Memory B cell (primary cell): ENCODE measurements at regions not wholly inside any gene's neighbourhood (a gene's known extent, or its start where the extent isn't known, plus 50 kb on each side); places are given as distances from the start of the nearest gene placed in this dataset.

ENCODE experiments used
- ATAC-seq: fragments of 150-1000 bp; cut with Tn5 transposase; 2 replicates; pipeline ENCODE4 v1.10.0; 2021; ENCODE audit warnings: low read depth, mild to moderate bottlenecking, moderate library complexity
- DNase-seq, 2 donors: peaks; one replicate each; pipeline ENCODE4 v3.0.0; 2022; ENCODE audit warnings: low spot score in 2 of 2
- H3K27ac Mint-ChIP-seq: one replicate; pipeline ENCODE4 v1.8.0; 2022; ENCODE audit warnings: mild to moderate bottlenecking, moderate library complexity, mixed read lengths
- H3K27me3 Mint-ChIP-seq: one replicate; pipeline ENCODE4 v1.8.0; 2022; ENCODE audit warnings: mixed read lengths
- H3K36me3 Mint-ChIP-seq: one replicate; pipeline ENCODE4 v1.8.0; 2022; ENCODE audit warnings: mild to moderate bottlenecking, mixed read lengths
- H3K4me1 Mint-ChIP-seq: one replicate; pipeline ENCODE4 v1.8.0; 2022; ENCODE audit warnings: mixed read lengths
- H3K4me3 Mint-ChIP-seq: one replicate; pipeline ENCODE4 v1.8.0; 2022; ENCODE audit warnings: mild to moderate bottlenecking, moderate library complexity, mixed read lengths
- H3K9me3 Mint-ChIP-seq: one replicate; pipeline ENCODE4 v1.8.0; 2022; ENCODE audit warnings: mixed read lengths

GRCh38 chr4:32798471-32799159 lies 2078.4 kb downstream of the PCDH7 start:
- Mint-ChIP-seq H3K27ac (no peak overlapping the region), H3K36me3 (no peaks in the 10 kb centered on the region), H3K4me1 (no peaks in the 10 kb centered on the region), H3K27me3 (no peaks in the 10 kb centered on the region), H3K4me3 (no peak overlapping the region), H3K9me3 (no peaks in the 10 kb centered on the region)
- no peak for ATAC-seq
- DNase-seq: no peak

GRCh38 chr4:32824336-32824735 lies 2104.2 kb downstream of the PCDH7 start:
- Mint-ChIP-seq H3K27ac (no peak overlapping the region), H3K27me3 (no peaks in the 10 kb centered on the region), H3K9me3 (peaks cover 5% of the 10 kb centered on the region), H3K4me1 (no peaks in the 10 kb centered on the region), H3K36me3 (no peaks in the 10 kb centered on the region), H3K4me3 (no peak overlapping the region)
- ATAC-seq (no peak), DNase-seq (no peak)

GRCh38 chr4:32826169-32826568 lies 2106.0 kb downstream of the PCDH7 start:
- no peaks in the 10 kb centered on the region for H3K27me3 Mint-ChIP-seq
- no peaks in the 10 kb centered on the region for H3K4me1 Mint-ChIP-seq
- H3K27ac Mint-ChIP-seq: no peak overlapping the region
- DNase-seq (no peak), ATAC-seq (no peak)
- H3K36me3 Mint-ChIP-seq: no peaks in the 10 kb centered on the region
- no peak overlapping the region for H3K4me3 Mint-ChIP-seq
- H3K9me3 Mint-ChIP-seq: peaks cover 1% of the 10 kb centered on the region

- Mint-ChIP-seq H3K27ac (no peak overlapping the region), H3K4me3 (no peak overlapping the region), H3K36me3 (no peaks in the 10 kb centered on the region), H3K27me3 (no peaks in the 10 kb centered on the region), H3K9me3 (no peaks in the 10 kb centered on the region), H3K4me1 (no peaks in the 10 kb centered on the region)
- DNase-seq: no peak
- ATAC-seq: no peak
These were observed 2110.0 kb downstream of the PCDH7 start for GRCh38 chr4:32830160-32830559.

- no peak overlapping the region for H3K27ac Mint-ChIP-seq
- DNase-seq (no peak), ATAC-seq (no peak)
- H3K36me3 Mint-ChIP-seq: no peaks in the 10 kb centered on the region
- no peaks in the 10 kb centered on the region for H3K9me3 Mint-ChIP-seq
- H3K4me1 Mint-ChIP-seq: no peaks in the 10 kb centered on the region
- no peak overlapping the region for H3K4me3 Mint-ChIP-seq
- H3K27me3 Mint-ChIP-seq: no peaks in the 10 kb centered on the region
These were observed 2110.9 kb downstream of the PCDH7 start for GRCh38 chr4:32831104-32831503.

- Mint-ChIP-seq H3K27me3 (no peaks in the 10 kb centered on the region), H3K4me1 (no peaks in the 10 kb centered on the region), H3K9me3 (no peaks in the 10 kb centered on the region), H3K4me3 (no peak overlapping the region), H3K36me3 (no peaks in the 10 kb centered on the region), H3K27ac (no peak overlapping the region)
- DNase-seq: no peak
- ATAC-seq: no peak
These were observed 2120.5 kb downstream of the PCDH7 start for GRCh38 chr4:32840461-32841189.

GRCh38 chr4:32841217-32841616 lies 2121.0 kb downstream of the PCDH7 start:
- Mint-ChIP-seq H3K27me3 (no peaks in the 10 kb centered on the region), H3K4me1 (no peaks in the 10 kb centered on the region), H3K4me3 (no peak overlapping the region), H3K36me3 (no peaks in the 10 kb centered on the region), H3K27ac (no peak overlapping the region), H3K9me3 (no peaks in the 10 kb centered on the region)
- DNase-seq (no peak), ATAC-seq (no peak)

GRCh38 chr4:32847461-32847860 lies 2127.3 kb downstream of the PCDH7 start:
- H3K36me3 Mint-ChIP-seq: no peaks in the 10 kb centered on the region
- no peaks in the 10 kb centered on the region for H3K27me3 Mint-ChIP-seq
- DNase-seq (no peak), ATAC-seq (no peak)
- no peak overlapping the region for H3K27ac Mint-ChIP-seq
- peaks cover 1% of the 10 kb centered on the region for H3K9me3 Mint-ChIP-seq
- no peak overlapping the region for H3K4me3 Mint-ChIP-seq
- no peaks in the 10 kb centered on the region for H3K4me1 Mint-ChIP-seq

GRCh38 chr4:32855622-32856021 lies 2135.5 kb downstream of the PCDH7 start:
- no peaks in the 10 kb centered on the region for H3K27me3 Mint-ChIP-seq
- H3K9me3 Mint-ChIP-seq: peaks cover 2% of the 10 kb centered on the region
- no peak overlapping the region for H3K4me3 Mint-ChIP-seq
- ATAC-seq: no peak
- no peaks in the 10 kb centered on the region for H3K4me1 Mint-ChIP-seq
- no peaks in the 10 kb centered on the region for H3K36me3 Mint-ChIP-seq
- H3K27ac Mint-ChIP-seq: no peak overlapping the region
- no peak for DNase-seq

- Mint-ChIP-seq H3K36me3 (no peaks in the 10 kb centered on the region), H3K27ac (no peak overlapping the region), H3K9me3 (peaks cover 2% of the 10 kb centered on the region), H3K4me1 (no peaks in the 10 kb centered on the region), H3K27me3 (no peaks in the 10 kb centered on the region), H3K4me3 (no peak overlapping the region)
- ATAC-seq (no peak), DNase-seq (no peak)
These were observed 2138.2 kb downstream of the PCDH7 start for GRCh38 chr4:32858361-32858760.

GRCh38 chr4:32858971-32859370 lies 2138.8 kb downstream of the PCDH7 start:
- Mint-ChIP-seq H3K27me3 (no peaks in the 10 kb centered on the region), H3K9me3 (peaks cover 2% of the 10 kb centered on the region), H3K4me1 (no peaks in the 10 kb centered on the region), H3K27ac (no peak overlapping the region), H3K4me3 (no peak overlapping the region), H3K36me3 (no peaks in the 10 kb centered on the region)
- no peak for ATAC-seq
- no peak for DNase-seq

- H3K36me3 Mint-ChIP-seq: no peaks in the 10 kb centered on the region
- H3K4me3 Mint-ChIP-seq: no peak overlapping the region
- H3K4me1 Mint-ChIP-seq: no peaks in the 10 kb centered on the region
- ATAC-seq (no peak), DNase-seq (no peak)
- no peak overlapping the region for H3K27ac Mint-ChIP-seq
- H3K27me3 Mint-ChIP-seq: no peaks in the 10 kb centered on the region
- H3K9me3 Mint-ChIP-seq: peaks cover 3% of the 10 kb centered on the region
These were observed 2144.7 kb downstream of the PCDH7 start for GRCh38 chr4:32864713-32865351.

- no peak for ATAC-seq
- no peaks in the 10 kb centered on the region for H3K36me3 Mint-ChIP-seq
- peaks cover 3% of the 10 kb centered on the region for H3K9me3 Mint-ChIP-seq
- DNase-seq: no peak
- no peaks in the 10 kb centered on the region for H3K4me1 Mint-ChIP-seq
- no peak overlapping the region for H3K27ac Mint-ChIP-seq
- H3K4me3 Mint-ChIP-seq: no peak overlapping the region
- H3K27me3 Mint-ChIP-seq: no peaks in the 10 kb centered on the region
These were observed 2156.4 kb downstream of the PCDH7 start for GRCh38 chr4:32876546-32876945.

- Mint-ChIP-seq H3K4me1 (no peaks in the 10 kb centered on the region), H3K27me3 (no peaks in the 10 kb centered on the region), H3K27ac (no peak overlapping the region), H3K36me3 (no peaks in the 10 kb centered on the region), H3K9me3 (no peaks in the 10 kb centered on the region), H3K4me3 (no peak overlapping the region)
- DNase-seq (no peak), ATAC-seq (no peak)
These were observed 2159.7 kb downstream of the PCDH7 start for GRCh38 chr4:32879913-32880312.
